ENCODE measurements at regions not wholly inside any gene's neighbourhood (a gene's known extent, or its start where the extent isn't known, plus 50 kb on each side); places are given as distances from the start of the nearest gene placed in this dataset.

GRCh38 chr11:42255906-42256305, 796.5 kb upstream of the LRRC4C start:
- TF ChIP-seq CTCF (IDR thresholded peaks at IDR 0.05): no peak
- Histone ChIP-seq H3K9ac (ENCODE audit: low read depth in 2 of 2, low read length in 2 of 2) (no peak overlapping the region), H3K36me3 (no peaks in the 10 kb centered on the region), H3K4me1 (no peaks in the 10 kb centered on the region), H3K4me3 (no peak overlapping the region), H3K27ac (no peak overlapping the region), H3K9me3 (no peaks in the 10 kb centered on the region), H3K27me3 (no peaks in the 10 kb centered on the region)
- intact Hi-C loops (cut with DNase I): no loop called here
- no peak for DNase-seq

- intact Hi-C loops (cut with DNase I): no loop called here
- DNase-seq: no peak
- H3K9ac ChIP-seq (ENCODE audit: low read depth in 2 of 2, low read length in 2 of 2): no peak overlapping the region
- H3K4me1 ChIP-seq: no peaks in the 10 kb centered on the region
- no peaks in the 10 kb centered on the region for H3K27me3 ChIP-seq
- no peak for TF ChIP-seq CTCF (IDR thresholded peaks at IDR 0.05)
- no peak overlapping the region for H3K4me3 ChIP-seq
- no peaks in the 10 kb centered on the region for H3K9me3 ChIP-seq
- H3K36me3 ChIP-seq: no peaks in the 10 kb centered on the region
- no peak overlapping the region for H3K27ac ChIP-seq
Measured at GRCh38 chr11:42257534-42257933, 798.1 kb upstream of the LRRC4C start.

GRCh38 chr11:42265072-42265471, 805.6 kb upstream of the LRRC4C start:
- DNase-seq: no peak
- intact Hi-C loops (cut with DNase I): no loop called here

GRCh38 chr11:42271306-42271705, 811.9 kb upstream of the LRRC4C start:
- no peaks in the 10 kb centered on the region for H3K36me3 ChIP-seq
- intact Hi-C loops (cut with DNase I): no loop called here
- H3K9me3 ChIP-seq: no peaks in the 10 kb centered on the region
- H3K27me3 ChIP-seq: no peaks in the 10 kb centered on the region
- no peak for TF ChIP-seq CTCF (IDR thresholded peaks at IDR 0.05)
- DNase-seq: no peak
- no peak overlapping the region for H3K27ac ChIP-seq
- no peak overlapping the region for H3K9ac ChIP-seq (ENCODE audit: low read depth in 2 of 2, low read length in 2 of 2)
- H3K4me3 ChIP-seq: no peak overlapping the region
- H3K4me1 ChIP-seq: no peaks in the 10 kb centered on the region

More at GRCh38 chr11:42265072-42265471, 805.6 kb upstream of the LRRC4C start:
- H3K9me3 ChIP-seq: no peaks in the 10 kb centered on the region
- no peak overlapping the region for H3K27ac ChIP-seq
- TF ChIP-seq CTCF (IDR thresholded peaks at IDR 0.05): no peak
- H3K4me3 ChIP-seq: no peak overlapping the region
- no peaks in the 10 kb centered on the region for H3K4me1 ChIP-seq
- no peaks in the 10 kb centered on the region for H3K36me3 ChIP-seq
- H3K27me3 ChIP-seq: no peaks in the 10 kb centered on the region
- no peak overlapping the region for H3K9ac ChIP-seq (ENCODE audit: low read depth in 2 of 2, low read length in 2 of 2)

GRCh38 chr11:42273977-42274376, 814.5 kb upstream of the LRRC4C start:
- H3K4me3 ChIP-seq: no peak overlapping the region
- no peak for TF ChIP-seq CTCF (IDR thresholded peaks at IDR 0.05)
- H3K27me3 ChIP-seq: no peaks in the 10 kb centered on the region
- no peak for DNase-seq
- H3K9me3 ChIP-seq: no peaks in the 10 kb centered on the region
- no peak overlapping the region for H3K27ac ChIP-seq
- no peaks in the 10 kb centered on the region for H3K4me1 ChIP-seq
- no peaks in the 10 kb centered on the region for H3K36me3 ChIP-seq
- no peak overlapping the region for H3K9ac ChIP-seq (ENCODE audit: low read depth in 2 of 2, low read length in 2 of 2)
- intact Hi-C loops (cut with DNase I): no loop called here

GRCh38 chr11:42296910-42297309, 837.5 kb upstream of the LRRC4C start:
- Histone ChIP-seq H3K27me3 (no peaks in the 10 kb centered on the region), H3K9ac (ENCODE audit: low read depth in 2 of 2, low read length in 2 of 2) (no peak overlapping the region), H3K4me1 (no peaks in the 10 kb centered on the region), H3K27ac (no peak overlapping the region), H3K36me3 (no peaks in the 10 kb centered on the region), H3K4me3 (no peak overlapping the region), H3K9me3 (no peaks in the 10 kb centered on the region)
- intact Hi-C loops (cut with DNase I): no loop called here
- DNase-seq: no peak
- no peak for TF ChIP-seq CTCF (IDR thresholded peaks at IDR 0.05)
